HG03066 (cell line): ENCODE measurements at regions not wholly inside any gene's neighbourhood (a gene's known extent, or its start where the extent isn't known, plus 50 kb on each side); places are given as distances from the start of the nearest gene placed in this dataset.
"Not testable (repeated sequence)": the region's sequence is repeated elsewhere in the genome, so short reads cannot be mapped to it uniquely, and the experiment has no call there.

ENCODE experiments used
- ATAC-seq: cut with Tn5 transposase; IDR thresholded peaks from one replicate; pipeline ENCODE4 v1.9.1; 2021; ENCODE audit warnings: low read depth; ENCODE audit not compliant: unreplicated experiment

DNA sequence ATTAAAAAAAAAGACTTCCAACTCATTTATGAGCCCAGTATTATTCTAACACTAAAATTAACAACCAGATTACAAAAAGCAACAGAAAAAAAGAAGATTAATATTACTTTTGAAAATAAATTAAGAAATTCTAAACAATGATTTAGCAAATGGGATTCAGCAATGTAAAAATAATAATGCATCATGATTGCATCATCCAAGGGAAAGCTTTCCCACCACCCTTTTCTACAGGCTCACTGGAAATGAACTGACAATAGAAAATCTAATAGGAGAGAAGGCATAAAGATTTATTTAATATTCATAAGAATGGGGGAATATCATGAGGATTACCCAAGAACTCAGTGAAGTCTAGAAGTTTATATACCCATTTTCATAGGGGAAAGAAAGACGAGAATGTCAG lies 1671.9 kb downstream of the NCAM2 start:
- no peak for ATAC-seq

DNA sequence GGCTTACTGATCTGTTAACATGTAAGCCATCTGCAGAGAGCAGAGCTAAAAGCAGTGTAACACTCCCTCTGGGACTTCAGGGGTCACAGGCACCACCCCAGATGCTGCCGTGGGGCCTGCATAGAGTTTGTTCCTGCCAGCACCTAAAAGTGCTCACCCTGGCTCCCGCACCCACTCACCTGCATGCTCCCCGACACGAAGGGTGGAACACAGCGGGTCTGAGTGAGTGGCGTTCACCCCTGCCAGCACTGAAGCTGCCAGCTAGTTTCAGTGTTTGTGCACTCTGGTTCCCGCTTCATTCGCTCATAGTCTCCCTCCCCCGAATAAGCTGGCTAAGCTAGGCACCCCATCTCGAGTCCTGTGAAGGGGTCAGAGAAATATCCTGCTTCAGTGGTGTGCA lies 1681.0 kb downstream of the NCAM2 start:
- ATAC-seq = no peak

DNA sequence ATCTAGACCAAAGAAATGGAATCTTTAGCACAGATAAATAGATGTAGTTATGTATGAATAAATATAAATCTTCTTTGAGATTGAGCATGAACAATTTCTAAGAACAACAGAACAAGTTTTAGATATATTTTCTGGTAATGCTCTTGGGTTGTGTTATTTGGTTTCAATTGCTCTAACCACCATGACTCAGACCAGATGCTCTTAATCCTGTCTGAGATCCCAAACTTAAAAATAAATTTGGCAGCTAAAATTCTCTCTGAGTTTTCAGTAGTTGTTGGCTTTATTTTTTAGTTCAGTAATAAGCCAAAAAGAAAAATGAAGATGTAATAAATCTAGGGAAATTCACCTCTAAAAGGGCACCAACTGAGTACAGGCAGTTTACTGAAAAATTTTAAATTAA lies 1693.4 kb downstream of the NCAM2 start:
- ATAC-seq = no peak

DNA sequence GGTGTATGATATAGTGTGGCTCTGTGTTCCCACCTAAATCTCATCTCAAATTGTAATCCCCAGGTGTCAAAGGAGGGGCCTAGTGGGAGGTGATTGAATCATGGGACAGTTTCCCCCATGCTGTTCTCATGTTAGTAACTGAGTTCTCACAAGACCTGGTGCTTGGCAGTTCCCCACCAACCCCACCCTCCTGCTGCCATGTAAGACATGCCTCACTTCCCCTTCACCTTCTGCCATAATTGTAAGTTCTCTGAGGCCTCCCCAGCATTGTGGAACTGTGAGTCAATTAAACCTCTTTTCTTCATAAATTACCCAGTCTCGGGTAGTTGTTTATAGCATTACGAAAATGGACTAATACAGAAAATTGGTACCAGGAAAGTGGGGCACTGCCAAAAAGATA lies 1705.3 kb downstream of the NCAM2 start:
- ATAC-seq = no peak

DNA sequence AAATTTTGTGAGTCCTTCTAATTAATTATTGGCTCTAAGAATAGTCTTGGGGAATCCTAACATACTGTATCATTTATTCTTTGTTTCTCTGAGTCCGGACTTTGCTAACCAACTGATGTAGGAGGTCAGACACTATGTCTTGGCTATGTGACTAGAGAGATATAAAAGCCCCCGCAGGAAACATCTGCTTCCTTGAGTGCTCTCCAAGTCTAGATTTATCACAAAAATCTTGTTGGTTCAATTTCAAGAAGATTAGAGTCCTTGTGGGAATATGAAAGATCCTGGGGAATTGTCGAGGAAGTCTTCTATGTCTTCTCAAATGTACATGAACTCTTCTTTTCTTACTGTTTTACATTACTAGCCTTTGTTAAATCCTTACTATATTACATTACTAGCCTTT lies 1712.5 kb downstream of the NCAM2 start:
- no peak for ATAC-seq

DNA sequence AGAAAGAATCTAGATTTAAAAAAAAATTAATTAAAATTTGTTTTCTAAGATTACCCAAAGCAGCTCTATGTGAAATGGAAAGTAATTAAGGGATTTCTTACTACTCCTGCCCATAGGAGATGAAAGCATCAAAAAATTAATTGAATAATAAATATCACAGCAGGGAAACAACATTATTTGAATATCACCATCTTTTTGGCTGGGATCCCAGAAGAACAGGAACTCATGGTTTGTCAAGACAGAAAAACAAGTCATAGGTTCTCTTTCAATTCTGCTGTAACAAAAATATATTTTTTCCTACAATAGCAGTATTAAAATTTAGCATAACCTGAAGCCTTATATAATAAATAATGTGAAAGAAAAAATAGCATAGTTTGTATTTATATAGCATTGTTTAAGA lies 1713.4 kb downstream of the NCAM2 start:
- ATAC-seq = no peak

DNA sequence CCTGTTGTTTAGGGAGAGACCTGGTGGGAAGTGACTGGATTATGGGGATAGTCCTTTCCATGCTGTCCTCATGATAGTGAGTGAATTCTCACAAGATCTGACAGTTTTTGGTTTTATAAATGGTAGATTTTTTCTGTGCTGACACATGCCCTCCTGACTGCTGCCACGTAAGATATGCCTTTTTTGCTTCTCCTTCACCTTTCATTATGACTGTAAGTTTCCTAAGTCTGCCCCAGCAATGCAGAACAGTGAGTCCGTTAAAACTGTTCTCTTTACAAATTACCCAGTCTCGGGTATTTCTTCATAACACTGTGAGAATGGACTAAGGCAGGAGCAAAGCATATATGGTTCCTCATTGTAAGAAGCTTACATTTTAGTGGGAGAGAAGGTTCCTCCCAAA lies 1727.2 kb downstream of the NCAM2 start:
- no peak for ATAC-seq

DNA sequence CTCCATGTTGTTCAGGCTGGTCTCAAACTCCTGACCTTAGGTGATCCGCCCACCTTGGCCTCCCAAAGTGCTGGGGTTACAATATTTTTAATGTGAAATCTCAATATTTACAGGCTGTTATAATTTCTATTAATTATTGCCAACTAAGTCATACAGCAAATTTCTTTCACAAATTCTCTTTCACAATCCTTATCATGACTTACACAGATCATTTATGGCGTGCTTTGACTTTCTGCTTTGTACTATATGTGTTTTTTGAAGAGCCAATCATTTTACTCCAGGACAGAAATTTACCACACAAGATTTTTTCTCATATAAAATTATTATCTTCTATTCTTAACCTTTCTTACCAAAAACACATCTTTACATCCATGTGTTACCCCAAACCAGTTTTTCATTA lies 1729.9 kb downstream of the NCAM2 start:
- no peak for ATAC-seq

DNA sequence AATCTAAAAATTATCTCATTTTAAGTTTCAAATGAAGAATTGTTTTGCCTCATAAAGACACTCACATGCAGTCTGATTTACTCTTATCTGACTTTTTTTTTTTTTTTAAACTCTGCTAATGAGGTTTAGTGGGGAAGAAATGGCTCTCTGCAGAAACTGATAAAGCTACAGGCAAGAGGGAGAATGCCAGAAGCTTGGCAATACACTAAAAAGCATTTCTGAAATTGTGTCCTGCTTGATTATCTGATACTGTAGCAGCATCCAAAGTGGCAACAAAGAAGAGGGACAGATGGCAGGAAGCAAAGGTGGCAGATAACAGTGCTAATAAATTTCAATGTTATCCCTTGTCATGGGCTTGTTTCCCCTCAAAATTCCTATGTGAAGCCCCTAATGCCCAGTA lies 1744.9 kb downstream of the NCAM2 start:
- no peak for ATAC-seq

DNA sequence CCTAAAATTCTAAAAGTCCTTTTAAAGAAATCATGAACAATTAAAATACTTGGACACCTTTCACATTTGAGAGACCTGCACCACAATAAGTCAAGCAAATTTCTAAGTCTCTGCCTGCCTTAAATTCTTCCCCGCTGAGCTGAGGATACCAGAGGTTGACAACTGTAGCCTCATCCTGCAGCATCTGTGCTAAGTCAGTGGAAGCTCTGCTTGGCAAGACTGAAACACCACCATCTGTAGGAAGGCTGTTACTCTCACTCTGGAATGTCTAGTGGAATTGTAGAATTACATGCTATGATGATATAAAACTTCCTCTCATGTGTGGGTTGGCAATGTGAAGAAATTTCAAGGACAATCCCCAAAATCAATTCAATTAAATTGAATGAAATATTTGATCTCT lies 1756.5 kb downstream of the NCAM2 start:
- ATAC-seq = no peak

DNA sequence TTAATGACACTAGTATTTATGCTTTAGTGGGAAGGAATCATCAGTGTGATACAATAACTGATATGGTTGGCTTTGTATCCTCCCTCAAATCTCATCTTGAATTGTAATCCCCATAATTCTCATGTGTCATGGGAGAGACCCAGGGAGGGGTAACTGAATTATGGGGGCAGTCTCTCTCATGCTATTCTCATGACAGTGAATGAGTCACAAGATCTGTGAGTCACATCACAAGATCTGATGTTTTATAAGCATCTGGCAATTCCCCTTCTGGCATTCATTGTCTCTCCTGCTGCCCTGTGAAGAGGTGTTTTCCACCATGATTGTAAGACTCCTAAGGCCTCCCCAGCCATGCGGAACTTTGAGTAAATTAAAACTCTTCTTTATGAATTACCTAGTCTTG lies 1760.3 kb downstream of the NCAM2 start:
- ATAC-seq = no peak

DNA sequence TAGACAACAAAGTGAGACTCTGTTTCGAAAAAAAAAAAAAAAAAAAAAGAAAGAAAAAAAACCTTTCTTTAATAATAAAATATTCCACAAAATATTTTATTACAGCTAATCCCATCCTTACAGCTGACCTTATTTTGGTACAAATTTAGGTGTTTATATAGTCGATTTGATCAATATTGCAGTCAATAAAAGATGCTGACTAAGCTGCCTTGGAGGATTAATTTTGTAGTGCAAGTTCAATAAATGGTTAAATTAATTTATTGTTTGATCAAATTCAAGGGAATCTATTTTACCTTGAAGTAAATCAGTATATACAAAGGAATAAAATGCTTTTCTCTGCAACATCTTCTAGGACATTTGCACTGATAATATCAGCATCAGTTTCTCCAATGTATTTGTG lies 1764.3 kb downstream of the NCAM2 start:
- no peak for ATAC-seq

DNA sequence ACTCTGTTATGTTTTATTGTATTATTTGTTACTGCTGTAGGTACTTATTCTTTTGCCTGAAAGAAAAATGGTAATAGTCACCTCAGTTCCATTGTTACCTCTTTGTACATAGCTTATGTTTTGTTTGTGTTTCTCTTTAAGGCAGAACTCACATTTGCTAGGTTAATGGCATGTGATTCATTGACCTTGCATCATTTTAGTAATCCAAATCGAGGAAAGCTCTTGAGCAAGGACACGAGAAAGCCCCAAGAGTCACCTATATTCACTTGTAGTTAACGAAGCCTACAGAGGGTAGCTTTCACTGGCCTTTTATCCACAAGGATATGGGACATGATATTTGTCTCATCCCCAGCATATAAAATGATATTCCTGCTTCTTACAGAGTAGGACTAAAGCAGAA lies 1765.2 kb downstream of the NCAM2 start:
- ATAC-seq = no peak

DNA sequence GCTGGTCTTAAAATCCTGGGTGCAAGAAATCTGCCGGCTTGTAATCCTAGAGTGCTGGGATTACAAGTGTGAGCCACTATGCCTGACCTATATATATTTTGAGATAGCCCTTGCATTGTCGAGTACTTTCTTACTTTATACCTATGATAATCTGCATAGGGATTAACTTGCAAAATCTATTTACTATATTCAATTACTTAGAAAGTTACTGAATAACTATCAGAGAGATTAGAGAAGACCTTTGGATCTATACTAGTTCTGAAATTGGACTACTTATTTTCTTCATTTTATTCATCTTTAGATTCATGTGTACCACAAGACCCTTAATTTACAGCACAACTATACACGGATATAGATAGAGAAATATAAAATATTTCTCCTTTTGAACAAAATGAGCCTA lies 1766.0 kb downstream of the NCAM2 start:
- no peak for ATAC-seq

DNA sequence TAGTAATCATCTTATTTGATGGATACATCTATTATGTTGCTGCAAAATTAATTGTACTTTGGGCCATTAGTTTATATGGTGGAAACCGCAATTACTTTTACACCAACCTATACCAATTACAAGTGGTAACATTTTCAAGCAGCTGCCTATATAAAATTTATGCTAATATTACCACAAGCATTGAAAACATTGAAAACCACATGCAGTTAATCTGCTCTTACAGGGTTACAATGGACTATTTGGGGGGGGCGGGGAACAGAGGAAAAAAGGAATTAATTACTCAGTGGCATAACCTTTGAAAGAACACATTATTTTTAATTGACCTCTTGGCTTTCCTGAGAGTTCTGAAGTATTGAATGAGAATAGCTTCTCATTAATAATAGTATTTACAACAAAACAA lies 1793.2 kb downstream of the NCAM2 start:
- ATAC-seq = no peak

DNA sequence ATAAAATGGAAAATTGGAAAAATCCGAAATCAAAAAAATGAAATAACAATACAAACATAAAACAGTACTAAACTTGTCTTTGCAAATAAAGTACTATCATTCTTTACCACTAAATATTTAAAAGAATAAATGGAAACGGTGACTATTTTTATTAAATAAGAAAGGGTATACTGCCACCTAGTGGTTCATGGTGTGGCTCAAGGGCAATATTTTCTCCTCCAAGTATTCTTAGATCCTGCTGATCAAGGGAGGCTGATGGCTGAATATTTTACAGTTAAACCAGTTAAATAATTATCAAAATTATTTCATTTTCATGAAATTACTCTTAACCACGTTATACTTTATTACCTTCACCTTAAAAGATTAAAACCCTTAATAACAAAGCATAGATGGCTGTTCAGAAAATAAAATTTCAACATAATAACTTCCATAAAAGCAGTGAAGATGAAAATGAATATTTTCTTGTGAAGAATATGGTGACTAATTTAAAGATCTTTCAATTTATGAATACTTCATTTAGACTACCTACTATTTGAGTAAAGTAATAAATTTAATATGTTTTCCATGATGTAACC lies 1793.9 kb downstream of the NCAM2 start:
- ATAC-seq = no peak

DNA sequence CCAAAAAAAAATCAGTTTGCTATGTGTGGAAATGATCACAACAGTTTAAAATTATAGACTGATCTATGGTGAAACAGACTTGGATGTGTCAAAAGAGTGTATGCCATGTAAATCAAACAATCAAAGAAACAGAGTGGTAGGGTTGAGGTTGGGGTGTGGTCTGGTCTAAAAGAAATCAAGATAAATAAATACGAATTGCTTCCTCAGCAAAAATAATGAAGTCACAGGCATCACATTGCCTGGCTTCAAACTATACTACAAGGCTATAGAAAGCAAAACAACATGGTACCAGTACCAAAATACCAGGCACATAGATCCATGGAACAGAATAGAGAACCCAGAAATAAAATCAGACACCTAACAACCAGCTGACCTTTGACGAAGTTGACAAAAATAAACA lies 1796.9 kb downstream of the NCAM2 start:
- no peak for ATAC-seq

DNA sequence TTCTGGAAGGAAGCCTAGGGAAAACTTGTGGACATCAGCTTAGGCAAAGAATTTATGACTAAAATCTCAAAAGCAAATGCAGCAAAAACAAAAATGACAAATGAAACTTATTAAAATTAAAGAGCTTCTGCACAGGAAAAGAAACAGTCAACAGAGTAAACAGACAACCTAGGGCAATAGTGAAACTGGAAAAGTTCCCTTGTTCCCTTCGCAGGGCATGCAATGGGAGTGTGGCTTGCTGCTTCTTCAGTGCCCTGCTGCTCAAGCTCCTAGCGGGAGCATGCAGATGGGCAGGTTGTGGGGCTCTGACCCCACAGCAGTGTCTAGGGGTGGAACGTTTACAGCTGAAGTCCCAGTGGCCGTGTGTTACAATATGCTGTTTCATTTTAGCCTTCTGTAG lies 1797.4 kb downstream of the NCAM2 start:
- ATAC-seq = no peak

DNA sequence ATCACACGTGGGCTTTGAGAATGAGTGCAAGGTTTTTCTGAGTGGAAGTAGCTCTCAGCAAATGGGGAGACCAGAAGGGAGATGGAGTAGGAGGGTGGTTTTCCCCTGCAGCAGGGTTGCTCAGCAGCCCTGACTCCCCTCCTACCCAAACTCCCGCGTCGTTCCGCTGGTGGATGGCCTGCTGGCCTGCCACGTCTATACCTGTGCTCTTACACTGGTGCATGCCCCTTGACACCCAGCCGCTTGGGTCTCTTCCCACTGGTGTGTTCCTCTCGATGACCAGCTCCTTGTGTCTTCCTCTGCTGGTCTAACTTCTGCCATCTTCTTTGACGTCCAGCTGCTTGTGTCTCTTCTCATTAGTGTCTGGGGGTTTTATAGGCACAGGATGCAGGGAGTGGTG lies 1797.9 kb downstream of the NCAM2 start:
- no peak for ATAC-seq

DNA sequence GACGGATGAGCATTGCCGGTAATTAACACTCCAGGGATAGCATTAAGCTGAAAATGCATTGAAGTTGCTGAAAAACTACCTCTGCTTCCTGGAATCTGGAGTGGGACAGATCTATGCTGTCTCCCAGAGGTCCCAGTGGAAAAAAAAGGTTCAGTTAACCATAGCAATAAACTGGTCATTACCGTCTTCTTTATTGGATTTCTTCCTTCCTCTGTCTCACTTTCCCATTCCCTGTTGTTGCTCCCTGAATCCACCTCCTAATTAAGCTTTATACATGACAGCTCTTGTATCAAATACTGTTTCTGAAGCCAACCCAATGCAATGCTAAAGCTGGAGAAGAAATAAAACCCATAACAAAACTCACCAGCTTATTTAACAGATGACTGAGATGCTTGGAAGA lies 1805.9 kb downstream of the NCAM2 start:
- no peak for ATAC-seq

DNA sequence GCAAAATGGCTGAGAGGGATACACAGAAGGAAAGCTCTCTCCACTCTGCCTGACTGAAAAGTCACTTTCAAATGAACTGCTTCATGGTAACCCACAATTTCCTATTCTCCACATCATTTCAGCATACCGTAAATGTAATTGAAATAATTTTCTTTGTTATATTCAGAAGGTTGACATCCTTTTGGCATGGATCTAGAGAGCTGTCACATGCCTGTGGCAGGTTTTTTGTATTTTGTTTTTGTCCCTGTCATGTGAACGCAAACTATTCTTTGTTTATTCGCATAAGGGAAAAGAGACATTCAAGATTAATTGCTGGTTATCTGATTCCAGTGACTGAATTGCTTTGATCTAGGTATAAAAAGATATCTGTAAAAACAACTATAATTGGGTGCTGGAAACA lies 1808.1 kb downstream of the NCAM2 start:
- no peak for ATAC-seq

DNA sequence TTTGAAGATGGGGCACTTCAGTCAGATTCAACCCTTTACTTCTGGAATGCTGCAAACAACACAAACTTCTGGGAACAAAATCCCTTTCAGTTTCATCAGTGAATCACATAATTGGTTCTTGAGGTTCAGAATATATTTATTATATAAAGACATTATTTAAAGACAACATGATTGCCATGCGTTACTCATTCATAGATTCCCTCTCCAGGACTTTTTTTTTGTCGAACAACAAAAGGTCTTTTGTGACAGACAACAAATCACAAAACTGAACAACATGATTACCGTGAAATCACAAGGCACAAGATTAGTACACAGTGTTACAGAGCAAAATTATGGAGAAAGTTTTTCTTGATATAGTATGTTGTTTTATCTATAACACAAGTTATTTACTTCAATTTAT lies 1815.0 kb downstream of the NCAM2 start:
- ATAC-seq = no peak

DNA sequence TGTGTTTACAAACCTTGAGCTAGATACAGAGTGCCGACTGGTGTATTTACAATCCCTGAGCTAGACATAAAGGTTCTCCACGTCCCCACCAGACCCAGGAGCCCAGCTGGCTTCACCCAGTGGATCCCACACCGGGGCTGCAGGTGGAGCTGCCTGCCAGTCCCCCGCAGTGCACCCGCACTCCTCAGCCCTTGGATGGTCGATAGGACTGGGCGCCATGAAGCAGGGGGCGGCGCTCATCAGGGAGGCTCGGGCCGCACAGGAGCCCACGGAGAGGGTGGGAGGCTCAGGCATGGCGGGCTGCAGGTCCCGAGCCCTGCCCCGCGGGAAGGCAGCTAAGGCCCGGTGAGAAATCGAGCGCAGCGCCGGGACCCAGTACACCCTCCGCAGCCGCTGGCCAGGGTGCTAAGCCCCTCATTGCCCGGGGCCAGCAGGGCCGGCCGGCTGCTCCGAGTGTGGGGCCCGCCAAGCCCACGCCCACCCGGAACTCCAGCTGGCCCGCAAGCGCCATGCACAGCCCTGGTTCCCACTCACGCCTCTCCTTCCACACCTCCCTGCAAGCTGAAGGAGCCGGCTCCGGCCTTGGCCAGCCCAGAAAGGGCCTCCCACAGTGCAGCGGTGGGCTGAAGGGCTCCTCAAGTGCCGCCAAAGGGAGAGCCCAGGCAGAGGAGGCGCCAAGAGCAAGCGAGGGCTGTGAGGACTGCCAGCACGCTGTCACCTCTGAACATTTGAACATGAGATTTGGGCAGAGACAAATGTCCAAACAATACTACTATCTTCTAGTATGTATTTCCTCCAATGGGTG lies 1820.7 kb downstream of the NCAM2 start:
- ATAC-seq = not testable (repeated sequence)
